SK-N-SH (cell line): ENCODE measurements at regions not wholly inside any gene's neighbourhood (a gene's known extent, or its start where the extent isn't known, plus 50 kb on each side); places are given as distances from the start of the nearest gene placed in this dataset.

Source experiments
- NRF1 ChIP-seq: IDR thresholded peaks from 2 replicates; pipeline ENCODE4 v1.6.1; 2012; ENCODE audit warnings: low read depth, mild to moderate bottlenecking, low read length
- TF ChIP-seq, protein P1 (sequence below): IDR thresholded peaks from 2 replicates; pipeline ENCODE4 v1.6.1; 2012; ENCODE audit warnings: mild to moderate bottlenecking, low read depth, low read length, moderate library complexity

DNA sequence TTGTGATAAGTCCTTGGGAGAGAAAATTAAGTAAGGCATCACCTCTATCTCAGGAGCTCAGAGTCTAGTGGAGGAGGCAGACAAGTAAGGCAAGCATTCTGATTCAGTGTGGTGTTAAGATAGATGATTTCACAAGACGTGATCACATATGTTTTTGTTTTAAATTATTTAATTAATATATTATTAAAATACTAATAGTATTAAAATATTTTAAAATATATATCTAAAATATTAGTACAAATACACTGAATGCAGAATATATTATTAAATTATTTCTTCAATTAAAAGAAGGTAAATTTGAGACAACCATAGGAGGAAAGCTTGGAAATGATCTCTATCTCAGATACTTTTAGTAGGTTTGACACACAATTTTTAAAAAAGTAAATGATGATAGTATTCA, 51.5 kb upstream of the ANO4 start (continued):
- TF ChIP-seq, protein P1, sequence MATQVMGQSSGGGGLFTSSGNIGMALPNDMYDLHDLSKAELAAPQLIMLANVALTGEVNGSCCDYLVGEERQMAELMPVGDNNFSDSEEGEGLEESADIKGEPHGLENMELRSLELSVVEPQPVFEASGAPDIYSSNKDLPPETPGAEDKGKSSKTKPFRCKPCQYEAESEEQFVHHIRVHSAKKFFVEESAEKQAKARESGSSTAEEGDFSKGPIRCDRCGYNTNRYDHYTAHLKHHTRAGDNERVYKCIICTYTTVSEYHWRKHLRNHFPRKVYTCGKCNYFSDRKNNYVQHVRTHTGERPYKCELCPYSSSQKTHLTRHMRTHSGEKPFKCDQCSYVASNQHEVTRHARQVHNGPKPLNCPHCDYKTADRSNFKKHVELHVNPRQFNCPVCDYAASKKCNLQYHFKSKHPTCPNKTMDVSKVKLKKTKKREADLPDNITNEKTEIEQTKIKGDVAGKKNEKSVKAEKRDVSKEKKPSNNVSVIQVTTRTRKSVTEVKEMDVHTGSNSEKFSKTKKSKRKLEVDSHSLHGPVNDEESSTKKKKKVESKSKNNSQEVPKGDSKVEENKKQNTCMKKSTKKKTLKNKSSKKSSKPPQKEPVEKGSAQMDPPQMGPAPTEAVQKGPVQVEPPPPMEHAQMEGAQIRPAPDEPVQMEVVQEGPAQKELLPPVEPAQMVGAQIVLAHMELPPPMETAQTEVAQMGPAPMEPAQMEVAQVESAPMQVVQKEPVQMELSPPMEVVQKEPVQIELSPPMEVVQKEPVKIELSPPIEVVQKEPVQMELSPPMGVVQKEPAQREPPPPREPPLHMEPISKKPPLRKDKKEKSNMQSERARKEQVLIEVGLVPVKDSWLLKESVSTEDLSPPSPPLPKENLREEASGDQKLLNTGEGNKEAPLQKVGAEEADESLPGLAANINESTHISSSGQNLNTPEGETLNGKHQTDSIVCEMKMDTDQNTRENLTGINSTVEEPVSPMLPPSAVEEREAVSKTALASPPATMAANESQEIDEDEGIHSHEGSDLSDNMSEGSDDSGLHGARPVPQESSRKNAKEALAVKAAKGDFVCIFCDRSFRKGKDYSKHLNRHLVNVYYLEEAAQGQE: no peak
- TF ChIP-seq NRF1: no peak
- TF ChIP-seq, all 33 proteins: peak for 0
